ENCODE measurements at regions not wholly inside any gene's neighbourhood (a gene's known extent, or its start where the extent isn't known, plus 50 kb on each side); places are given as distances from the start of the nearest gene placed in this dataset.

- Mint-ChIP-seq H3K27ac (ENCODE audit: low read depth, unreplicated experiment) (no peak overlapping the region), H3K27me3 (ENCODE audit: insufficient read depth, unreplicated experiment) (no peaks in the 10 kb centered on the region), H3K9me3 (ENCODE audit: unreplicated experiment) (no peaks in the 10 kb centered on the region), H3K4me1 (ENCODE audit: insufficient read depth, unreplicated experiment) (no peaks in the 10 kb centered on the region), H3K4me3 (ENCODE audit: unreplicated experiment) (no peak overlapping the region), H3K36me3 (ENCODE audit: insufficient read depth, unreplicated experiment) (no peaks in the 10 kb centered on the region)
- BruUV-seq (replicated peaks): no TSS peak
- ChIA-PET CTCF (no interaction called here), POLR2A (no interaction called here)
- intact Hi-C loops (cut with micrococcal nuclease): no loop called here
- DNase-seq (ENCODE audit: unreplicated experiment): no peak
- TF ChIP-seq CTCF (IDR thresholded peaks at IDR 0.05; ENCODE audit: unreplicated experiment): no peak
Measured at GRCh38 chr1:104294259-104294658, 544.6 kb downstream of the AMY1C start.

- H3K9me3 Mint-ChIP-seq (ENCODE audit: unreplicated experiment): no peaks in the 10 kb centered on the region
- BruUV-seq (replicated peaks): no TSS peak
- intact Hi-C loops (cut with micrococcal nuclease): no loop called here
- no peak overlapping the region for H3K27ac Mint-ChIP-seq (ENCODE audit: low read depth, unreplicated experiment)
- DNase-seq (ENCODE audit: unreplicated experiment): no peak
- no peaks in the 10 kb centered on the region for H3K36me3 Mint-ChIP-seq (ENCODE audit: insufficient read depth, unreplicated experiment)
- no peak for TF ChIP-seq CTCF (IDR thresholded peaks at IDR 0.05; ENCODE audit: unreplicated experiment)
- POLR2A ChIA-PET: no interaction called here
- H3K4me3 Mint-ChIP-seq (ENCODE audit: unreplicated experiment): no peak overlapping the region
- CTCF ChIA-PET: no interaction called here
- H3K27me3 Mint-ChIP-seq (ENCODE audit: insufficient read depth, unreplicated experiment): no peaks in the 10 kb centered on the region
- no peaks in the 10 kb centered on the region for H3K4me1 Mint-ChIP-seq (ENCODE audit: insufficient read depth, unreplicated experiment)
Measured at GRCh38 chr1:104295511-104295910, 545.8 kb downstream of the AMY1C start.

DNA sequence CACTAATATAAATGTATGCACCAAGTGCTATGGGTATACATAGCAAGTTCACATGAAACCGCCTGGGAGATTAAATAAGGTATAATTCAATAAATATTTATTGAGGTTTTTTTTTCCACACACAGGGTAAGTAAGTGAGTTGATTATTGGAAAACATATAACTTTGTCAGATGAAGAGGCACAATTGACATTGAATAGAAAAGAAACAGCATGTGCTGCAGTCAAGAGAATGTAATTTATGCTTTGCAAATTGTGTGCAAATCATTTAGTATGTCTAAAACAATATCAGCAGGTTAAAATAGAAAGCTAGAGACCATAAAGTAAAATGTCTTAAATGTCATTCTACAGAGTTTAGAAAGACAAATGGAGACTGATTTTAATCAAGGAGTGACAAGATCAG is 560.0 kb downstream of the AMY1C start:
- BruUV-seq (replicated peaks): no TSS peak
- Mint-ChIP-seq H3K27me3 (ENCODE audit: insufficient read depth, unreplicated experiment) (peaks cover 11% of the 10 kb centered on the region), H3K9me3 (ENCODE audit: unreplicated experiment) (peaks cover 15% of the 10 kb centered on the region), H3K27ac (ENCODE audit: low read depth, unreplicated experiment) (no peak overlapping the region), H3K36me3 (ENCODE audit: insufficient read depth, unreplicated experiment) (no peaks in the 10 kb centered on the region), H3K4me3 (ENCODE audit: unreplicated experiment) (no peak overlapping the region), H3K4me1 (ENCODE audit: insufficient read depth, unreplicated experiment) (no peaks in the 10 kb centered on the region)
- DNase-seq (ENCODE audit: unreplicated experiment): no peak
- ChIA-PET CTCF (no interaction called here), POLR2A (no interaction called here)
- intact Hi-C loops (cut with micrococcal nuclease): no loop called here
- no peak for TF ChIP-seq CTCF (IDR thresholded peaks at IDR 0.05; ENCODE audit: unreplicated experiment)

GRCh38 chr1:104315823-104316222 is 566.1 kb downstream of the AMY1C start:
- Mint-ChIP-seq H3K27me3 (ENCODE audit: insufficient read depth, unreplicated experiment) (no peaks in the 10 kb centered on the region), H3K36me3 (ENCODE audit: insufficient read depth, unreplicated experiment) (no peaks in the 10 kb centered on the region), H3K9me3 (ENCODE audit: unreplicated experiment) (peaks cover 7% of the 10 kb centered on the region), H3K4me3 (ENCODE audit: unreplicated experiment) (no peak overlapping the region), H3K4me1 (ENCODE audit: insufficient read depth, unreplicated experiment) (no peaks in the 10 kb centered on the region), H3K27ac (ENCODE audit: low read depth, unreplicated experiment) (no peak overlapping the region)
- intact Hi-C loops (cut with micrococcal nuclease): no loop called here
- ChIA-PET POLR2A (no interaction called here), CTCF (no interaction called here)
- BruUV-seq (replicated peaks): no TSS peak
- TF ChIP-seq CTCF (IDR thresholded peaks at IDR 0.05; ENCODE audit: unreplicated experiment): no peak
- DNase-seq (ENCODE audit: unreplicated experiment): no peak

Measured in MCF 10A (cell line).